ENCODE measurements at regions not wholly inside any gene's neighbourhood (a gene's known extent, or its start where the extent isn't known, plus 50 kb on each side); places are given as distances from the start of the nearest gene placed in this dataset.

- no peak overlapping the region for H3K4me3 ChIP-seq (ENCODE audit: low read length)
- DNase-seq (ENCODE audit: low read depth, low spot score): no peak
These were observed 367.9 kb downstream of the CYLC2 start for GRCh38 chr9:103362986-103363385.

- no peak overlapping the region for H3K4me3 ChIP-seq (ENCODE audit: low read length)
- DNase-seq (ENCODE audit: low read depth, low spot score): no peak
These were observed 369.6 kb downstream of the CYLC2 start for GRCh38 chr9:103364753-103365152.

- no peak overlapping the region for H3K4me3 ChIP-seq (ENCODE audit: low read length)
- no peak for DNase-seq (ENCODE audit: low read depth, low spot score)
These were observed 376.0 kb downstream of the CYLC2 start for GRCh38 chr9:103371152-103371551.

GRCh38 chr9:103372828-103373227, 377.7 kb downstream of the CYLC2 start:
- no peak for DNase-seq (ENCODE audit: low read depth, low spot score)

DNA sequence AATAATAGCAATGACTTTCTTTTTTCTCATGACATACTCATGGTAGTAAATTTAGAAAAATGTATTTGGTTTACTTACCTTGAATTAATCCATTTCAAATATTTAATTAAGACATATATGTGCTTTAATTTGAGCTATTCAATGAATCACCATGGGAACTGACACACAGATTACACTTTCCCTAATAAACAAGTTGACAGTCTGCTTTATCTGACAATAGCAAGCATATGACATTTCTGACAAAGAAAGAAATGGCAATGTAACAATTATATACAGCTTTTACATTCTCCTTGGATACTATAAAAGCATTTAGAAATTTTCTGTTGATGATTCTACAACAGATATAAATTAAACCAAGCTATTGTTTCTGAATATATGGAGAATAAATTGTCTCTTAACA, 382.5 kb downstream of the CYLC2 start:
- DNase-seq (ENCODE audit: low read depth, low spot score): no peak

More at GRCh38 chr9:103372828-103373227, 377.7 kb downstream of the CYLC2 start:
- no peak overlapping the region for H3K4me3 ChIP-seq (ENCODE audit: low read length)

GRCh38 chr9:103397868-103398600, 402.9 kb downstream of the CYLC2 start:
- H3K4me3 ChIP-seq (ENCODE audit: low read length): no peak overlapping the region
- DNase-seq (ENCODE audit: low read depth, low spot score): peak; percentile 54

More for the DNA sequence above, 382.5 kb downstream of the CYLC2 start:
- H3K4me3 ChIP-seq (ENCODE audit: low read length): no peak overlapping the region

DNA sequence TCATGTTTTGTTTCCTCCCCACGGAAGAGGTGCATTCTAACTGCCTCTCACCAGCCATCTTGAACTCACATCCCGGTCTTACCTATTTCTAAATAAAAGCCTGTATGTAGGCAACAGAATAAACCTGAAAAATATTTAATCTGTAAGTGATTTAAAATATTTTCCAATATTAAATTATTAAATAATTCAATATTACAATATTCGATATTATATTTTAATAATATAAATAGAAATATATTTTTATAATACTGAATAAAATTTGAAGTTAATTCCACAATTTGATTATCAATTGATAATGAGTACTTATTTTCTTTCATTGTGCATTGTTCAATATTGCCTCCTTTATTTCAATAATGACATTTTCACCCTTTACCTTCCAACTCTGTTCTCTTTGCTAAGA, 404.4 kb downstream of the CYLC2 start:
- no peak for DNase-seq (ENCODE audit: low read depth, low spot score)
- H3K4me3 ChIP-seq (ENCODE audit: low read length): no peak overlapping the region

DNA sequence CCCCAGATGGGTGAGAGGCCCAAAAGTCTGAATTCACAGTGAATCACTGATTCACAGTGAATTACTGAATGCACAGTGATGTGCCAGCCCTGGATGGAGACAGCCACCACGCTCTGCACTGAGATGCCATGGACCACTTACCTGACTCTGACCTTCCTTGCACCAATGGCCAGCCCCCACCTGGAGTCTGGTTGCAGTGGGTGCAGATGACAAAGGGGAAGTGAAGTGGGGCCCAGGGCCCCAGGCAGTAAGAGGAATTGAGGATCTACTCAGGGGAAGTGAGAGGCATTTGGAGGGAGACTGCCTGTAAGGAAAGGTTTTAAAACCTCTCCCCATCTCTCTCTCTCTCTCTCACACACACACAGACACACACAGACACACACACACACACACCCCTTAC, 412.1 kb downstream of the CYLC2 start:
- H3K4me3 ChIP-seq (ENCODE audit: low read length): no peak overlapping the region
- DNase-seq (ENCODE audit: low read depth, low spot score): no peak

- DNase-seq (ENCODE audit: low read depth, low spot score): no peak
- no peak overlapping the region for H3K4me3 ChIP-seq (ENCODE audit: low read length)
These were observed 414.9 kb downstream of the CYLC2 start for GRCh38 chr9:103410059-103410458.

DNA sequence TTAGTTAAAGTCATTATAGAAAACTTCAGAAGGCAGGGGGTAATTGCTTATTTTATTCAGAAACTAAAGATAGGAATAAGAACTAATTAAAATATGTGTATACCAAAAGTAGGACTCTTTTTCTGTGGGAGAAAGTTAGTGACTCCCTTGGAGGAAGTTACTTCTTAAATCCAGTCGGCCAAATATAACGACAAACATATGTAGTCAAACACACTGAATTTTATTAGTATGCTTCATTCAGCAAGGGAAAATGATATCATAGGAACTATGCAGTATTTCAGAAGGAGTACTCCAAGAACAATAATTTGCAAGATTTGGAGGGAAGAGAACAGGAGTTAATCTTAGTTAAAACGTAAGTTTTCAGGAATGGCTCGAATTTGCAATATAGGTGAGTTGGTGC, 432.6 kb downstream of the CYLC2 start:
- no peak for DNase-seq (ENCODE audit: low read depth, low spot score)
- no peak overlapping the region for H3K4me3 ChIP-seq (ENCODE audit: low read length)

DNA sequence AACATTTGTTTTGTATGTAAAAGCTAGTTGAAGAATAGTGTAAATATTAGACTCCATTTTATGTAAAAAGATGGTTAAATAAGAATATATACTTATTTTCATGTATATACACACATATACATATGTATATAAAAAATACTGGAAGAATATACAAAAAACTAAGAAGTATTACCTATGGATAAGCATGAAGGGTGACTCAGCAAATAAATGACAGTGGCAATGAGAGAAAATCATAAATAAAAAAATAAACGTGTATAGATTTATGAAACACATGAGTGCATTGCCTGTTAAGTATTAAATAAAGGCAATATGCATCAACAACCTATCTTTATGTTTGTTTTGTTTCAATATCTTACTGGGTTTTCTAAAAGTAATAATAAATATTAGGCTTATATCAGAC, 435.3 kb downstream of the CYLC2 start:
- no peak overlapping the region for H3K4me3 ChIP-seq (ENCODE audit: low read length)
- no peak for DNase-seq (ENCODE audit: low read depth, low spot score)

DNA sequence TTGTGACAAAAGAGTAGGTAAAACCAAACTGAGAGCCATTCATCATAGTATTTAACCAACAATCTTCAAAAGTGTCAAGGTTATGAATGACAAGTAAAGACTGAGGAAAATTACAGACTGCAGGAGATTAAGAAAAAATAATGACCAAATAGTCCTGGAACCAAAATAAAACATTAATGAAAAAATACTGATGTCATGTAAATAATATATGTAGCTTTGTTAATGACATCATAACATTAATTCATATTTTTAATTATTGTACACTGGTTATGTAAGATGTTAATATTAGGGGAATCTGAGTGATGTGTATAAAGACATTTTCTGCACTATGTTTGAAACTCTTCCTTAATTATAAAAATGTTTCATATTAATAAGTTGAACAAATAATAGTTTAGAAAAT, 436.7 kb downstream of the CYLC2 start:
- H3K4me3 ChIP-seq (ENCODE audit: low read length): no peak overlapping the region
- no peak for DNase-seq (ENCODE audit: low read depth, low spot score)

DNA sequence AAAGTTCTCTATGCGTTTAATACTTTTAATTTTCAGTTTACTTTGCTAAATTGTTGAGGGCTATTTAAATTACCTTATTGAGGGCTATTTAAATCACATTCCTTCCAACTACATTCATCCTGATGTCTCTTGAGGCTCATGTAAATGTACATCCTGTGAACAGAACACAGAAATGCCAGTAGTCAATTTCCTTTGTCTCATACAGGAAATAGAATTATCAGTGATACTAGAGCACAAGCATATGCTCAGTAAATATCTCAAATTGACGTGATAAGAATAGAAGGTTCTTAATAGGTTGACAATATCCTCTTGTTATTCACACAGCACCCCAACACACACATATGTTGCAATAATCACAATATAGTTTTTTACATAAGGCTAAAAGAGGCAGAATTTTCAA, 449.0 kb downstream of the CYLC2 start:
- H3K4me3 ChIP-seq (ENCODE audit: low read length): no peak overlapping the region
- no peak for DNase-seq (ENCODE audit: low read depth, low spot score)

DNA sequence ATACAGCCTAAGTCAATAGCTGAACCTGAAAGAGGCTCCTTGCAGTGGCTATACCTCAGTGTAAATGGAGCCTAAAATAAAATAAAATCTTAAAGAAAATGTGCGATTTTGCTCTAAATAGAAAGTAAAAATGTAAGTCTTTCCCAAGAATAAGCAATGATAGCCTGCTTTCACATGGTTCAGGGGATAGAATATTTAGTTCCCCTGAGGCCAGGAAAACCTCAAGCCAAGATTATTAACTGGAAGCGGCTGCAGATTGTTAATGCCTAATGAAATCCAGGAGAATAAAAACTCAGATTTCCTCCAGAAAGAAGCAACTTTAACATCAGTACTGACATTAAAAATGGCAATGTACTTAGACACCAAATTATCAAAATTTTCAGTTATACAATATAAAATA, 463.7 kb downstream of the CYLC2 start:
- no peak overlapping the region for H3K4me3 ChIP-seq (ENCODE audit: low read length)
- DNase-seq (ENCODE audit: low read depth, low spot score): no peak

GRCh38 chr9:103471241-103471640, 476.1 kb downstream of the CYLC2 start:
- no peak for DNase-seq (ENCODE audit: low read depth, low spot score)
- no peak overlapping the region for H3K4me3 ChIP-seq (ENCODE audit: low read length)

DNA sequence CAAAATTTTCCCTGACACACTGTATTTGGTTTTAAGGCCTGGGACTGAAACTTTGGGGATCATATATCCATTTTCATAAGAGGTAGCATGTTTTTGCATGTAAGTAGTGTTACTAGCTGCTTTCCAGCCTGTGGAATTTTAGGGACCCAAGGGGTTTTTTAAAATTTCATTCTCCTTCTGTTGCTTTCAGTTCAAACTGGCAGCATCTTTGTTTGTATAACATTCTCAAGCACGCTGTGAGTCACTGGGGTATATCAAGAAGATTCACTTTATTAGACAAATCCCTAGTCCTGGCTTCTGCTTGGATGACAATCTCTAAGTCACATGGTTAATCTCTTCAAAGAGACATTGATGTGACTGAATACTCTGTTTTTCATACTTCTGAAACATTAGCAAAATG, 479.0 kb downstream of the CYLC2 start:
- no peak for DNase-seq (ENCODE audit: low read depth, low spot score)
- no peak overlapping the region for H3K4me3 ChIP-seq (ENCODE audit: low read length)

DNA sequence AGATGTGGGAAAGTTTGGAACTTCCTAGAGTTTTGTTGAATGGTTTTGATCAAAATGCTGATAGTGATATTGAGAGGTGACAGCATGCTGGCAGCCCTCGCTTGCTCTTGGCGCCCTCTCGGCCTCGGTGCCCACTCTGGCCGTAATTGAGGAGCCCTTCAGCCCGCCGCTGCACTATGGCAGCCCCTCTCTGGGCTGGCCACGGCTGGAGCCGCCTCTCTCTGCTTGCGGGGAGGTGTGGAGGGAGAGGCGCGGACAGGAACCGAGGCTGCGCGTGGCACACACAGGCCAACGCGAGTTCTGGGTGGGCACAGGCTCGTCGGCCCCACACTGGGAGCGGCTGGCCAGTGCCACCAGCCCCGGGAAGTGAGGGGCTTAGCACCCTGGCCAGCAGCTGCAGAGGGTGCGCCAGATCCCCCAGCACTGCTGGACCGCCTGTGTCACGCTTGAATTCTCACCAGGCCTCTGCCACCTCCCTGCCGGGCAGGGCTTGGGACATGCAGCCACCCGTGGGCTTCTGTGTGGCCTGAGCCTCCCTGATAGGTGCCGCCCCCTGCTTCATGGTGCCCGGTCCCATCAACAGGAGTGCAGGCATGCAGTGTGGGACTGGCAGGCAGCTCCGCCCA, 488.5 kb downstream of the CYLC2 start:
- H3K4me3 ChIP-seq (ENCODE audit: low read length): no peak overlapping the region
- DNase-seq (ENCODE audit: low read depth, low spot score): no peak

- DNase-seq (ENCODE audit: low read depth, low spot score): no peak
These were observed 490.0 kb downstream of the CYLC2 start for GRCh38 chr9:103485138-103485537.

GRCh38 chr9:103514767-103515166, 519.6 kb downstream of the CYLC2 start:
- H3K4me3 ChIP-seq (ENCODE audit: low read length): no peak overlapping the region
- DNase-seq (ENCODE audit: low read depth, low spot score): no peak

More at GRCh38 chr9:103485138-103485537, 490.0 kb downstream of the CYLC2 start:
- no peak overlapping the region for H3K4me3 ChIP-seq (ENCODE audit: low read length)

- DNase-seq (ENCODE audit: low read depth, low spot score): no peak
- no peak overlapping the region for H3K4me3 ChIP-seq (ENCODE audit: low read length)
These were observed 527.3 kb downstream of the CYLC2 start for GRCh38 chr9:103522409-103522808.

DNA sequence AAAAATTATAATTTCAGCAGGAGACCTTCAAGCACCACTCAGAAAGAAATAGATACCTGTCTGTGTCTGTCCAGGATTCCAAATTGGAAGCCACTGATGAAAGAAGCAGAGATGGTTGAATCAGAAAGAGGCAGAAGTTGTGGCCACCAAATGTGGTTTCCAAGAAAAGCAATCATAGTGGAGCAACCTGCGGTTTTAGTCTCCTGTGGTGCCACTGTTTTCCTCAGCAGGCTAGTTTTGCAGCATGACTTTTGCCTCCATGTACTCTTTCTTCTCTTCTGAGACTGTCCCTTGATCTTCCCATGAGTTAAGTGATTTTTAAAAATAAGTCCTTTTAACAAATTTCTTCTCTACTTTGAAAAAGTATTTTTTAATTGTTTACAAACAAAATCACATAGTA, 535.8 kb downstream of the CYLC2 start:
- H3K4me3 ChIP-seq (ENCODE audit: low read length): no peak overlapping the region
- no peak for DNase-seq (ENCODE audit: low read depth, low spot score)

Measured in Jurkat, Clone E6-1 (cell line).